CD4-positive, alpha-beta T cell (primary cell): ENCODE measurements at regions not wholly inside any gene's neighbourhood (a gene's known extent, or its start where the extent isn't known, plus 50 kb on each side); places are given as distances from the start of the nearest gene placed in this dataset.
A peak's percentile ranks its signal among the peaks of the same experiment; 100 is the strongest.

ENCODE experiments used
- ATAC-seq: fragments of 200-7000 bp; cut with Tn5 transposase; one replicate; pipeline ENCODE4 v1.10.0; 2022; ENCODE audit warnings: mild to moderate bottlenecking; ENCODE audit not compliant: poor library complexity
- CTCF ChIA-PET: fragments of 350-600 bp; sonication (Branson Sonifier 250); formaldehyde crosslinking; loops from one replicate; lab custom pipeline; 2021; ENCODE audit warnings: antibody characterized with exemption, inconsistent platforms; lab: Charles Lee
- POLR2A ChIA-PET: fragments of 350-600 bp; sonication (Branson Sonifier 250); formaldehyde crosslinking; loops from one replicate; lab custom pipeline; 2021; ENCODE audit warnings: antibody characterized with exemption, inconsistent platforms; lab: Charles Lee
- DNase-seq, 14 experiments: peaks; one replicate each; pipeline ENCODE4 v3.0.0-alpha.2; 2013 to 2020; ENCODE audit warnings: mixed read lengths in 2 of 14
- H3K27ac ChIP-seq, 2 donors: one replicate each; pipeline versions ENCODE4 v1.5.1 to v1.7.0; 2013; ENCODE audit warnings: low read length in 2 of 2, low read depth in 1 of 2, mild to moderate bottlenecking in 1 of 2
- H3K27me3 ChIP-seq, 2 experiments: 1 replicate in 1 of 2; 2 replicates in 1 of 2; pipeline versions ENCODE4 v1.6.1 to v1.7.0; 2013; ENCODE audit warnings: low read length in 2 of 2, control low read depth in 1 of 2, mild to moderate bottlenecking in 1 of 2, moderate library complexity in 1 of 2; ENCODE audit not compliant: insufficient read depth in 2 of 2, control insufficient read depth in 1 of 2
- H3K36me3 ChIP-seq: one replicate; pipeline ENCODE4 v1.6.1; 2013; ENCODE audit warnings: low read length, control low read depth; ENCODE audit not compliant: insufficient read depth
- H3K4me1 ChIP-seq: one replicate; pipeline ENCODE4 v1.6.1; 2013; ENCODE audit warnings: low read length, control low read depth; ENCODE audit not compliant: insufficient read depth
- H3K4me3 ChIP-seq: one replicate; pipeline ENCODE4 v1.5.1; 2013; ENCODE audit warnings: mild to moderate bottlenecking, low read length, moderate library complexity
- H3K9me3 ChIP-seq, 2 experiments: 1 replicate in 1 of 2; 2 replicates in 1 of 2; pipeline versions ENCODE4 v1.6.1 to v1.7.0; 2013; ENCODE audit warnings: low read length in 2 of 2, mild to moderate bottlenecking in 2 of 2, control low read depth in 1 of 2, moderate library complexity in 1 of 2; ENCODE audit not compliant: control insufficient read depth in 1 of 2, insufficient read depth in 1 of 2
- H3K27ac Mint-ChIP-seq: one replicate; pipeline ENCODE4 v1.8.0; 2020; ENCODE audit warnings: mixed read lengths
- H3K27me3 Mint-ChIP-seq: one replicate; pipeline ENCODE4 v1.8.0; 2021; ENCODE audit warnings: mixed read lengths
- H3K36me3 Mint-ChIP-seq: one replicate; pipeline ENCODE4 v1.8.0; 2021; ENCODE audit warnings: low read depth, mixed read lengths
- H3K4me1 Mint-ChIP-seq: one replicate; pipeline ENCODE4 v1.8.0; 2021; ENCODE audit warnings: low read depth, mixed read lengths
- H3K4me3 Mint-ChIP-seq: one replicate; pipeline ENCODE4 v1.8.0; 2020; ENCODE audit warnings: mild to moderate bottlenecking, mixed read lengths
- H3K9me3 Mint-ChIP-seq: one replicate; pipeline ENCODE4 v1.8.0; 2020; ENCODE audit warnings: mixed read lengths
- intact Hi-C, 2 experiments: fragments of 100-400 bp; cut with DNase I in 1 of 2; cut with micrococcal nuclease in 1 of 2; formaldehyde crosslinking; loops; one replicate each; pipeline versions ENCODE4 v1.15.1 to v1.9.0; 2023 to 2025; cut with DNase I, micrococcal nuclease
- TF ChIP-seq, protein P1 (sequence below): fragments of 200-600 bp; IDR thresholded peaks from one replicate; pipeline ENCODE4 v1.8.0; 2022; ENCODE audit warnings: antibody characterized with exemption, mild to moderate bottlenecking

DNA sequence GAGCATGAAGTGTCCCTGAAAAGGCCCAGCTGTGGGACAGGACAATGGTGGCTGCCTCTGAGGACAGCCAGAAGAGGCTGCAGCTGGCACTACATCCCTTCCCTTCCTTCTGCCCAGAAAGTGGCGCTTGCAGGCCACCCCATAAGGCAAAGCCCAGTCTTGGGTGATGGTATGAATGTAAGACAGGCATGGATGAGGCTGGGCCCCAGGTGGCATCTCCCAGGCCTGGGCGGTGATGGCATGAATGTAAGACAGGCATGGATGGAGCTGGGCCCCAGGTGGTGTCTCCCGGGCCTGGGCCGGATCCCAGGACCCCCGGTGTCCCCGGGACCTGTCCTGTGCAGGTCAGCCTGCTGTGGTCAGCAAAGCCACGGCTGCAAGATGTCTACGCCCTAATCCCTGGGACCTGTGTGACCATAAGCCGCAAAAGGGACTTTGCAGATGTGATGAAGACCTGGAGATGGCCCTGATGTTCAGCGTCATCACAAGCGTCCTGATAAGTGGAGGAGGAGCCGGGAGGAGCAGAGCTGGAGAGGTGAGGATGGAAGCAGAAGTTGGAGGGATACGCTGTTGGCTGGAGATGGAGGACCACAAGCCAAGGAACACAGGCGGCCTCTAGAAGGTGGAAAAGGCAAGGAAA lies 181.1 kb downstream of the CTTN start:
- POLR2A ChIA-PET: no interaction called here
- H3K36me3 Mint-ChIP-seq: no peaks in the 10 kb centered on the region
- Histone ChIP-seq H3K36me3 (no peaks in the 10 kb centered on the region), H3K4me3 (no peak overlapping the region), H3K27me3 (no peaks in the 10 kb centered on the region), H3K9me3 (peaks cover 0 to 12% of the 10 kb centered on the region in 2 experiments), H3K27ac (no peak overlapping the region), H3K4me1 (no peaks in the 10 kb centered on the region)
- no peak overlapping the region for H3K27ac Mint-ChIP-seq
- CTCF ChIA-PET: no interaction called here
- DNase-seq (peak in 1 of 14 experiments; percentile 28), ATAC-seq (no peak)
- H3K4me1 Mint-ChIP-seq: no peaks in the 10 kb centered on the region
- intact Hi-C loops: no loop called here
- H3K27me3 Mint-ChIP-seq: peaks cover 10% of the 10 kb centered on the region
- TF ChIP-seq, protein P1, sequence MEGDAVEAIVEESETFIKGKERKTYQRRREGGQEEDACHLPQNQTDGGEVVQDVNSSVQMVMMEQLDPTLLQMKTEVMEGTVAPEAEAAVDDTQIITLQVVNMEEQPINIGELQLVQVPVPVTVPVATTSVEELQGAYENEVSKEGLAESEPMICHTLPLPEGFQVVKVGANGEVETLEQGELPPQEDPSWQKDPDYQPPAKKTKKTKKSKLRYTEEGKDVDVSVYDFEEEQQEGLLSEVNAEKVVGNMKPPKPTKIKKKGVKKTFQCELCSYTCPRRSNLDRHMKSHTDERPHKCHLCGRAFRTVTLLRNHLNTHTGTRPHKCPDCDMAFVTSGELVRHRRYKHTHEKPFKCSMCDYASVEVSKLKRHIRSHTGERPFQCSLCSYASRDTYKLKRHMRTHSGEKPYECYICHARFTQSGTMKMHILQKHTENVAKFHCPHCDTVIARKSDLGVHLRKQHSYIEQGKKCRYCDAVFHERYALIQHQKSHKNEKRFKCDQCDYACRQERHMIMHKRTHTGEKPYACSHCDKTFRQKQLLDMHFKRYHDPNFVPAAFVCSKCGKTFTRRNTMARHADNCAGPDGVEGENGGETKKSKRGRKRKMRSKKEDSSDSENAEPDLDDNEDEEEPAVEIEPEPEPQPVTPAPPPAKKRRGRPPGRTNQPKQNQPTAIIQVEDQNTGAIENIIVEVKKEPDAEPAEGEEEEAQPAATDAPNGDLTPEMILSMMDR: no peak
- H3K9me3 Mint-ChIP-seq: no peaks in the 10 kb centered on the region
- no peak overlapping the region for H3K4me3 Mint-ChIP-seq

GRCh38 chr11:70580036-70580805 lies 181.9 kb downstream of the CTTN start:
- ChIA-PET CTCF (no interaction called here), POLR2A (no interaction called here)
- no peaks in the 10 kb centered on the region for H3K4me1 Mint-ChIP-seq
- H3K36me3 Mint-ChIP-seq: no peaks in the 10 kb centered on the region
- Histone ChIP-seq H3K9me3 (peaks cover 0 to 17% of the 10 kb centered on the region in 2 experiments), H3K27me3 (peaks cover 0 to 4% of the 10 kb centered on the region in 2 experiments), H3K36me3 (no peaks in the 10 kb centered on the region), H3K4me1 (no peaks in the 10 kb centered on the region), H3K27ac (no peak overlapping the region), H3K4me3 (no peak overlapping the region)
- no peak for ATAC-seq
- no peak overlapping the region for H3K4me3 Mint-ChIP-seq
- intact Hi-C loops: no loop called here
- no peaks in the 10 kb centered on the region for H3K9me3 Mint-ChIP-seq
- H3K27me3 Mint-ChIP-seq: peaks cover 9% of the 10 kb centered on the region
- TF ChIP-seq, protein P1: no peak
- peak in 1 of 14 experiments; percentile 2 for DNase-seq
- no peak overlapping the region for H3K27ac Mint-ChIP-seq

GRCh38 chr11:70581991-70582885 lies 183.9 kb downstream of the CTTN start:
- H3K4me3 Mint-ChIP-seq: no peak overlapping the region
- ATAC-seq (no peak), DNase-seq (no peak)
- Histone ChIP-seq H3K9me3 (peaks cover 0 to 22% of the 10 kb centered on the region in 2 experiments), H3K27ac (no peak overlapping the region), H3K36me3 (no peaks in the 10 kb centered on the region), H3K27me3 (peaks cover 0 to 5% of the 10 kb centered on the region in 2 experiments), H3K4me3 (no peak overlapping the region), H3K4me1 (no peaks in the 10 kb centered on the region)
- H3K36me3 Mint-ChIP-seq: no peaks in the 10 kb centered on the region
- CTCF ChIA-PET: no interaction called here
- TF ChIP-seq, protein P1: no peak
- intact Hi-C loops: no loop called here
- H3K9me3 Mint-ChIP-seq: no peaks in the 10 kb centered on the region
- no peak overlapping the region for H3K27ac Mint-ChIP-seq
- POLR2A ChIA-PET: no interaction called here
- no peaks in the 10 kb centered on the region for H3K4me1 Mint-ChIP-seq
- peaks cover 25% of the 10 kb centered on the region for H3K27me3 Mint-ChIP-seq
